GM23338 (cell line): ENCODE measurements at regions not wholly inside any gene's neighbourhood (a gene's known extent, or its start where the extent isn't known, plus 50 kb on each side); places are given as distances from the start of the nearest gene placed in this dataset.

Experiments
- ATAC-seq: fragments of 200-7000 bp; cut with Tn5 transposase; 3 replicates; pipeline ENCODE4 v1.9.1; 2020
- DNase-seq: peaks from one replicate; pipeline ENCODE4 v3.0.0-alpha.2; 2015; ENCODE audit warnings: low spot score
- H2AFZ ChIP-seq: fragments of 200-600 bp; sonication (generic); 2 replicates; pipeline ENCODE4 v1.8.0; 2016; ENCODE audit warnings: antibody characterized with exemption, mild to moderate bottlenecking, moderate library complexity
- H3F3A ChIP-seq: fragments of 200-600 bp; sonication (generic); replicated peaks from 2 replicates; pipeline ENCODE4 v1.8.0; 2017; ENCODE audit warnings: antibody characterized with exemption, mixed run types, low read depth
- H3K27ac ChIP-seq: fragments of 200-600 bp; sonication (generic); 2 replicates; pipeline ENCODE4 v1.6.1; 2016; ENCODE audit warnings: low read depth
- H3K27me3 ChIP-seq: fragments of 200-600 bp; sonication (generic); 2 replicates; pipeline ENCODE4 v1.8.0; 2016; ENCODE audit warnings: mild to moderate bottlenecking, mixed run types, moderate library complexity; ENCODE audit not compliant: insufficient read depth
- H3K36me3 ChIP-seq: fragments of 200-600 bp; sonication (generic); 2 replicates; pipeline ENCODE4 v1.8.0; 2016; ENCODE audit warnings: mild to moderate bottlenecking; ENCODE audit not compliant: insufficient read depth
- H3K4me1 ChIP-seq: fragments of 200-600 bp; sonication (generic); 2 replicates; pipeline ENCODE4 v1.8.0; 2016; ENCODE audit warnings: mild to moderate bottlenecking, moderate library complexity; ENCODE audit not compliant: insufficient read depth
- H3K4me2 ChIP-seq: fragments of 200-600 bp; sonication (generic); 2 replicates; pipeline ENCODE4 v1.7.1; 2017; ENCODE audit warnings: mixed run types
- H3K4me3 ChIP-seq: fragments of 200-600 bp; sonication (generic); 2 replicates; pipeline ENCODE4 v1.6.1; 2016; ENCODE audit warnings: mixed run types
- H3K79me2 ChIP-seq: fragments of 200-600 bp; sonication (generic); replicated peaks from 2 replicates; pipeline ENCODE4 v1.8.0; 2017; ENCODE audit warnings: mild to moderate bottlenecking; ENCODE audit not compliant: insufficient read depth
- H3K9me2 ChIP-seq: fragments of 200-600 bp; sonication (generic); 2 replicates; pipeline ENCODE4 v1.8.0; 2017; ENCODE audit not compliant: insufficient read depth
- H4K20me1 ChIP-seq: fragments of 200-600 bp; sonication (generic); replicated peaks from 2 replicates; pipeline ENCODE4 v1.8.0; 2017; ENCODE audit warnings: mild to moderate bottlenecking; ENCODE audit not compliant: insufficient read depth
- H3K27ac Mint-ChIP-seq: 2 replicates; pipeline ENCODE4 v1.8.0; 2020; ENCODE audit warnings: inconsistent platforms, mild to moderate bottlenecking, moderate library complexity, mixed read lengths
- H3K27me3 Mint-ChIP-seq: 3 replicates; pipeline ENCODE4 v1.8.0; 2022; ENCODE audit warnings: low read depth, mild to moderate bottlenecking, moderate library complexity, mixed read lengths, inconsistent platforms; ENCODE audit not compliant: insufficient read depth, poor library complexity
- H3K36me3 Mint-ChIP-seq: 3 replicates; pipeline ENCODE4 v1.8.0; 2021; ENCODE audit warnings: low read depth, mild to moderate bottlenecking, inconsistent platforms, moderate library complexity, mixed read lengths
- H3K4me1 Mint-ChIP-seq: 3 replicates; pipeline ENCODE4 v1.8.0; 2020; ENCODE audit warnings: mild to moderate bottlenecking, inconsistent platforms, mixed read lengths
- H3K4me3 Mint-ChIP-seq: 3 replicates; pipeline ENCODE4 v1.8.0; 2021; ENCODE audit warnings: moderate library complexity, mild to moderate bottlenecking, inconsistent platforms, mixed read lengths
- H3K9me3 Mint-ChIP-seq: 3 replicates; pipeline ENCODE4 v1.8.0; 2020; ENCODE audit warnings: moderate library complexity, mild to moderate bottlenecking, inconsistent platforms, mixed read lengths
- CREB1 ChIP-seq: fragments of 250-450 bp; sonication (Bioruptor Pico); IDR thresholded peaks from 2 replicates; pipeline ENCODE4 v1.5.0; 2020; ENCODE audit warnings: low read depth, mild to moderate bottlenecking, moderate library complexity
- ETS1 ChIP-seq: IDR thresholded peaks from 2 replicates; pipeline ENCODE4 v1.6.1; 2016; ENCODE audit warnings: antibody characterized with exemption
- EZH2 ChIP-seq: fragments of 200-600 bp; sonication (generic); IDR thresholded peaks from one replicate; pipeline ENCODE4 v1.8.0; 2017; ENCODE audit warnings: antibody characterized with exemption, mild to moderate bottlenecking, low read depth; ENCODE audit not compliant: unreplicated experiment
- JUNB ChIP-seq: IDR thresholded peaks from one replicate; pipeline ENCODE4 v1.6.1; 2016; ENCODE audit warnings: antibody characterized with exemption; ENCODE audit not compliant: unreplicated experiment
- NANOG ChIP-seq: IDR thresholded peaks from 2 replicates; pipeline ENCODE4 v1.6.1; 2016; ENCODE audit warnings: antibody characterized with exemption, borderline replicate concordance
- POLR2AphosphoS5 ChIP-seq: IDR thresholded peaks from 2 replicates; pipeline ENCODE4 v1.6.1; 2016; ENCODE audit warnings: antibody characterized with exemption, low read depth
- STAT1 ChIP-seq: IDR thresholded peaks from one replicate; pipeline ENCODE4 v1.6.1; 2016; ENCODE audit warnings: antibody characterized with exemption; ENCODE audit not compliant: unreplicated experiment
- ZNF114 ChIP-seq: fragments of 250-450 bp; sonication (Bioruptor Pico); IDR thresholded peaks from 2 replicates; pipeline ENCODE4 v1.5.0; 2020; ENCODE audit warnings: mild to moderate bottlenecking, moderate library complexity
- ZNF331 ChIP-seq: fragments of 250-450 bp; sonication (Bioruptor Pico); IDR thresholded peaks from 2 replicates; pipeline ENCODE4 v1.5.0; 2020; ENCODE audit warnings: low read depth, mild to moderate bottlenecking, moderate library complexity
- ZNF462 ChIP-seq: fragments of 250-450 bp; sonication (Bioruptor Pico); IDR thresholded peaks from 2 replicates; pipeline ENCODE4 v1.5.0; 2020; ENCODE audit warnings: mild to moderate bottlenecking, moderate library complexity

DNA sequence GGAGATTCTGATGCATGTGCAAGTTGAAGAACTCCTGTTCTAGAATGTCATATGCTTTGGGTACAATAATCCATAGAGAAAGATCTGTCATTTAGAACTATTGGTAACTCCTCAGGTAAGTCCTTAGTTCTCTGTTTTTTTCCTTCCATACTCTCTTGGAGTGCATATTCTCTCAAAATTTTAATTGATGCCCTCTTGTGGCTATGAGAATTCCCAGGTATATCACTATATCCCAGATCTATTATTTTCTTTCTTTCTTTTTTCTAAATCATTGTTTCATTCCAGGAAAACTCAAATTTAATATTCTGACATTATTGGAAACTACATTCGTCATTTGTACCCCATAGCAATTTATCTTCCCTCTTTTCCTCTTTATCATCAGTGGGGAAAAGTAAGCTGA is 485.4 kb downstream of the KLF5 start (continued):
- TF ChIP-seq ZNF331 (no peak), JUNB (no peak), POLR2AphosphoS5 (no peak)

- Mint-ChIP-seq H3K27ac (no peak overlapping the region), H3K4me1 (no peaks in the 10 kb centered on the region; the same call in 2 of the 3 replicates), H3K27me3 (peaks cover 4% of the 10 kb centered on the region), H3K9me3 (no peaks in the 10 kb centered on the region), H3K4me3 (no peak overlapping the region), H3K36me3 (no peaks in the 10 kb centered on the region)
- DNase-seq (no peak), ATAC-seq (no peak)
- TF ChIP-seq EZH2, result no peak
- no peaks in the 10 kb centered on the region for H3K4me1 ChIP-seq
- peaks cover 10% of the 10 kb centered on the region; the same call in 1 of the 2 replicates for H3K9me2 ChIP-seq
- H3K36me3 ChIP-seq, result no peaks in the 10 kb centered on the region
- H3K79me2 ChIP-seq, result no peaks in the 10 kb centered on the region
- H2AFZ ChIP-seq, result no peak overlapping the region; the same call in 1 of the 2 replicates
- H3K27me3 ChIP-seq, result no peaks in the 10 kb centered on the region
- no peak overlapping the region for H3K27ac ChIP-seq
- H3K4me2 ChIP-seq, result no peak overlapping the region
- no peaks in the 10 kb centered on the region for H3F3A ChIP-seq
- H3K4me3 ChIP-seq, result no peak overlapping the region
- H4K20me1 ChIP-seq, result no peaks in the 10 kb centered on the region
Measured at GRCh38 chr13:73542446-73542845, 483.6 kb downstream of the KLF5 start.

DNA sequence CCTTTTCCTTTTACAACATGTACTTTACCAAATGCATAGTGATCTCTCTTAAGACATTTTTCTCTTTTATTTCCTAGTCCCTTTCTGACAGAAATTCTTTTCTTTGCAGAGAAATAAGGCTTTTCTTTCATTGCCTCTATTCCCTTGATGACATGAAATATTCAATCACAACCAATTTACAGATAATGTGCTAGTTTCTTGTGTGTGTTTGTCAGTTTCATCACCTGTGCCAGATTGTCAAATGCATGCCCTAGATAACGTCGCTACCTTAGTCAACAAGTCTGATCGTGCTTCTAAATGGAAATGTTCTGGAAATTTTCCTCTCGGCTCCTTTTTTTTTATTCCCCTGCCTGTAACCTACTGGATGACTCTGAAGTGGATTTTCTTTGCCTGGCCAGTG is 478.1 kb downstream of the KLF5 start:
- no peaks in the 10 kb centered on the region for H3K9me2 ChIP-seq
- Mint-ChIP-seq H3K27ac (no peak overlapping the region; the same call in 1 of the 2 replicates), H3K4me3 (no peak overlapping the region), H3K27me3 (no peaks in the 10 kb centered on the region), H3K4me1 (0 out of 3 replicates have a peak, but pooled peaks cover 2% of the 10 kb centered on the region), H3K36me3 (no peaks in the 10 kb centered on the region), H3K9me3 (no peaks in the 10 kb centered on the region)
- H3K4me1 ChIP-seq, result no peaks in the 10 kb centered on the region
- H3K36me3 ChIP-seq, result no peaks in the 10 kb centered on the region
- H3K27ac ChIP-seq, result no peak overlapping the region
- H3K4me2 ChIP-seq, result no peak overlapping the region
- H3K27me3 ChIP-seq, result no peaks in the 10 kb centered on the region
- H4K20me1 ChIP-seq, result no peaks in the 10 kb centered on the region
- H2AFZ ChIP-seq, result peak overlapping the region; percentile 76
- TF ChIP-seq ETS1 (no peak), NANOG (no peak), STAT1 (no peak), ZNF462 (CRISPR knock-in tag) (no peak), EZH2 (no peak), CREB1 (CRISPR knock-in tag) (no peak), POLR2AphosphoS5 (no peak), ZNF114 (CRISPR knock-in tag) (no peak), ZNF331 (no peak), JUNB (no peak)
- H3K79me2 ChIP-seq, result no peaks in the 10 kb centered on the region
- no peaks in the 10 kb centered on the region for H3F3A ChIP-seq
- no peak for ATAC-seq
- H3K4me3 ChIP-seq, result no peak overlapping the region
- no peak for DNase-seq
